NCI-H460 (cell line): ENCODE measurements at regions not wholly inside any gene's neighbourhood (a gene's known extent, or its start where the extent isn't known, plus 50 kb on each side); places are given as distances from the start of the nearest gene placed in this dataset.

Experiments used
- DNase-seq: peaks from one replicate; pipeline ENCODE4 v3.0.0-alpha.2; 2016; ENCODE audit warnings: low read depth; ENCODE audit errors: extremely low read depth

GRCh38 chr7:124515106-124515830, 250.3 kb downstream of the GPR37 start:
- DNase-seq, result no peak

GRCh38 chr7:124514471-124514870, 251.1 kb downstream of the GPR37 start:
- no peak for DNase-seq

DNA sequence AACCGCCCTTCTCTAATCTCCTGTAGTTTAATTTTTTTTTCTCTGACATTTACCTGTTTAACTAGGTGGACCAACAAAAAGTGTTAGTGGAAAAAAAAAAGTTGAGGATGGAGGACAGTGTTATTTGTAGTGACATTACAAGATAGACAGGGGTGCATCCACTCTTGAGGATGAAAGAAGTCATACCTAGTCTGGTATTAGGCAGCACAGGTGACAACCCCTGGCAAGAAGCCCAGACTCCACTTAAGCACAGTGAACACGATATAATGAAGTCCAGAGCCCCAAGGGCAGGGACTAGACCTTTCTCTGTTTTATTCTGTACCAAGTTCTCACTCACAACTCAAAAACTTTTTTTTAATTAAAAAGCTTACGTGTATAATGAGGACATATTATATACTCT, 268.4 kb downstream of the GPR37 start:
- no peak for DNase-seq

- no peak for DNase-seq
Observed at GRCh38 chr7:124489925-124490324, 275.7 kb downstream of the GPR37 start.

- DNase-seq, result no peak
Observed at GRCh38 chr7:124489082-124489819, 276.3 kb downstream of the GPR37 start.

DNA sequence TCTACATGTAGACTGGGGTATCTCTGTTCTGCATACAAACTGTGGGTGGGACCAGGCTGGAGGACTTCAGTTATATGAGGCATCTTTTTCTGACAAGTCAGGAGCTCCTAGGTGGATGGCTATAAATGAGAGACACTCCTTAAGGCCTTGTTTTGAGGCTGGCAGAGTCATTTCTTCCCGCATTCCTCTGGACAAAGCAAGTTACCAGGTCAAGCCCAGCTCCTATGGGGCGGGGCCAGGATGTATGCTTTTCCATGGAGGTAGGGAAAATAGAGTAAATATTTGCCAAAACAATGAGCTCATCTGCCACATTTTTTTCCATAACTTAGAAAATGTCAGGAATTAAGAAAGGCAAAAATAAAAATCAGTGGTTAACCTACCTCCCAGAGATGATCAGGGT, 283.4 kb downstream of the GPR37 start:
- DNase-seq, result no peak

DNA sequence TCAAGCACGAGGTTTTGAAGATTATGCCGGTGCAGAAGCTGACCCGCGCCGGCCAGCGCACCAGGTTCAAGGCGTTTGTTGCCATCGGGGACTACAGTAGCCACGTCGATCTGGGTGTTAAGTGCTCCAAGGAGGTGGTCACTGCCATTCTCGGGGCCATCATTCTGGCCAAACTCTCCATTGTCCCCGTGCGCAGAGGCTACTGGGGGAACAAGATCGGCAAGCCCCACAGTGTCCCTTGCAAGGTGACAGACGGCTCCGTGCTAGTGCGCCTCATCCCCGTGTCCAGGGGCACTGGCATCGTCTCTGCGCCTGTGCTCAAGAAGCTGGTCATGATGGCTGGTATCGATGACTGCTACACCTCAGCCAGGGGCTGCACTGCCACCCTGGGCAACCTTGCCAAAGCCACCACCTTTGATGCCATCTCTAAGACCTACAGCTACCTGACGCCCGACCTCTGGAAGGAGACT, 284.7 kb downstream of the GPR37 start:
- no peak for DNase-seq

DNA sequence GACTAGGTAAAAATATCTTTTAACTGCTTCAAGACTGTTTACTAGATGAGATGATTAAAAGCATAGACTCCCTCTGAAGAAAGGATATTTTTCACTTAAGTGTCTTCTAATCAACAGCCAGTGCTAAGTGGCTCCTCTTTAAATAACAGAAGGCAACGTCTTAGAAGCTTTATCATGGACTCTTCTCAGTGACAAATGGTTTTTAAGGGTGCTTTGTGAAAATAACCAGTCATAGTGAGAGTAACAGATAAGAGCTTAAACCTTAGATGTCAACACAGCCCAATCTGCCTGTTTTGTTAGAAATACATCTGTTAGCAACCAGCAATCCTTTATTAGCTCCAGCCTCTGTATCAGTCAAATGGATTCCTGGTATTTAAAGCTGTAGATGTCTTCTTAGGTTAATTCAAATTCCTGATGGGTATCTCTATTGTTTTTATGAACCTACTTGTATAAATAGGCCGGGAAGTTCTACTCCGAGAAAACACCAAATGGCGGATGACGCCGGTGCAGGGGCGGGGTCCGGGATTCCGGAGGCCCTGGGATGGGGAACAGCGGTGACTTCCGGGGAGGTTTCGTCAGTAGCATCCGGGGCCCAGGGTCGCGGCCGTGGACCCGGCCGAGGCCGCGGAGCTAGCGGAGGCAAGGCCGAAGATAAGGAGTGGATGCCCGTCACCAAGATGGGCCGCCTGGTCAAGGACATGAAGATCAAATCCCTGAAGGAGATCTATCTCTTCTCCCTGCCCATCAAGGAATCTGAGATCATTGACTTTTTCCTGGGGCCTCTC, 285.4 kb downstream of the GPR37 start:
- DNase-seq, result no peak

DNA sequence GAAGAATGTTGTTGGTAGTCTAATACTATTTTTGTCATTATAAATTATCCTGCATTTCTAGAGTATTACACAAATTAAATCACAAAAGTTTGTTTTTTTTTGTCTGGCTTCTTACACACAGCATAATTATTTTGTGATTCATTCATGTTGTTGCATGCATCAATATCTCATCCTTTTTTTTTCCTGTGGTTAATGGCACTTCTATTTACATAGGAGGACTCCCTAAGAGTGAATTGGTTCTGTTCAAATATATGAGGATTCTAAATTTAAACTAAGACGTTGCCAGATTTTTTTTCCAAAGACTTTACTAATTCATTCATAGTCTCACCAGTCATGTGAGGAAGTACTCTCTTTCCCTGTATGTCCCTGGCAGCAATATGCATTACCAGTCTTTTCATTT, 303.3 kb downstream of the GPR37 start:
- no peak for DNase-seq

DNA sequence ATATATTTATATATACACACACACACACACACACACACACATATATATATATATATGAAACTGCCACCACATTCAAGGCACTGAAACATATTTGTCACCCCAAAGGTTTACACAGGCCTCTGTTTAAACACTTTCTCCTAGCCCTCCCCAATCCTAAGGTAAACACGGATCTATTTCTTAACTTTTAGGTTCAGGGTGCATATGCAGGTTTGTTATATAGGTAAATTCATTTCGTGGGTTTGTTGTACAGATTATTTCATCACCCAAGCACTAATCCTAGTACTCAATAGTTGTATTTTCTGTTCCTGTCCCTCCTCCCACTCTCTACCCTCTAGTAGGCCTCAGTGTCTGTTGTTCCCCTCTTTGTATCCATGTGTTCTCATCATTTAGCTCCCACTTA, 305.0 kb downstream of the GPR37 start:
- no peak for DNase-seq

GRCh38 chr7:124460056-124460450, 305.5 kb downstream of the GPR37 start:
- DNase-seq, result no peak

- DNase-seq, result no peak
Observed at GRCh38 chr7:124459101-124460055, 306.2 kb downstream of the GPR37 start.

DNA sequence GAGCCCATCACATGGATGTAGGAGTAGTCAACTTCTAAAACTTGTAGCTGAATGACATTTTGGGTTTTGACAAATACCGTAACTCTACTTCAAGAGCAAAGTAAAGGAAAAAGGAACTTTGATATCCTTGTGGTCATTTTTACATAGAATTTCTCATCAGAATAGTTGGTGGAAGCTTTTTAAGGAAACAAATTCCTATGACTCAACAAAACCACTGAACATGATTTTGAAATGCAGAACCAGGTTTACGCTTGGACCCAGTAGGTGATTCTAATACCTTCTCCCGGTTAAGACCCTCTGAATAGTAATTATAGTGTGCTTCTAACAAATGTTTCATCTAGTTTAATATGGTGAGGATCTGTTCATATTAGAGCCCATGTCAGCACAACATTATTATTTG, 307.8 kb downstream of the GPR37 start:
- no peak for DNase-seq

DNA sequence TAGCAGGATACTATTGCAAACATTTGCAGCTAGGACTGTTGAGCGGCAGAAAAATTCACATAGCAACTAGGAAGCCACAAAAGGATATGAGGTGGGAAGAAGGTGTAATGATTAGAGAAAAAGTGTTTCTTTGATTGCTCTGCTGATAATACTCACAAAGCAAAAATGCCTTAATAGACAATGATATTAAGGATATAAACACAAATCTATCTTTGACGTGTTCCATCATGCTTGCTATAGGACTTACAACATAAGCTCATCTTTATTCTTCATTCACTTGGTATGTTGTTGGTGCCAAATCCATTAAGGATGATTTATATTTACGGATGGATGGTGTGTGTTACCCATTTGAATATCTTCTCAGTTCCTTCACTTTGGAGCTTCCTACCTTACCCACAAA, 309.3 kb downstream of the GPR37 start:
- DNase-seq, result no peak

DNA sequence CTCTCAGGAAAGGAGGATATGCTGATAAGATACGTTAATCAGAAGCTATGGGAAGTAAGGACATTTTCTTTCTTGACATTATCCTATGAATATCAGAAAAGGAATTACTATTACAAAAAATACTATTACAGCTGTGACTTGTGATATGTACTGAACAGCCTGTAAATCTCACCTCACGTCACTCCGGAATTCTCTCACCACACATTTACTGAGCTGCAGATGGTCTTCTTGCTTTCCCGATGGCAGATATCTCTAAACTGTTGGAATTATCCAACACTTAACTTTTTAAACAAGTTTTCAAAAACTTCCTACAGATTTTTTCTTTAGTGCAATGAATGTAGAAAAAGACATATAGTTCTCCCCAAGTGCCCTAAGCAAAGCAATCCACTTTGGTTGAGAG, 313.4 kb downstream of the GPR37 start:
- no peak for DNase-seq

GRCh38 chr7:124449896-124450295, 315.7 kb downstream of the GPR37 start:
- DNase-seq, result no peak

GRCh38 chr7:124444696-124445480, 320.7 kb downstream of the GPR37 start:
- DNase-seq, result no peak

DNA sequence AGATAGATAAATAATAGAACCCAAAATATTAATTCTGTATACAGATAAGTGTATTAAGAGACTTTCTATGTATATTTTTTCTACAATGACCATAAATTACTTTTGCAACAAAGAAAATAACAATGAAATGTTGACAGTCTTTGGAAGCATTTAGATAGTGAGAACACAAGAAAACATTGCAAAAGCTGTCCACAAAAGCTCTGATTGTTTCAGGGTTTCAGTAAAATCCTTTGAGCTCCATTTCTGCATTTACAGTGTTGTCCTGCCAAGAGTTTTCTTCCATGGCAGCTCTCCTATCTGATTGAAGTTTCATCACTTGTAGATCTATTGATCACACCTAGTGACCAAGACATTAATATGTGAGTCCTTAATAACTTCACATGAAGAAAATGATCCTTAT, 321.8 kb downstream of the GPR37 start:
- no peak for DNase-seq

DNA sequence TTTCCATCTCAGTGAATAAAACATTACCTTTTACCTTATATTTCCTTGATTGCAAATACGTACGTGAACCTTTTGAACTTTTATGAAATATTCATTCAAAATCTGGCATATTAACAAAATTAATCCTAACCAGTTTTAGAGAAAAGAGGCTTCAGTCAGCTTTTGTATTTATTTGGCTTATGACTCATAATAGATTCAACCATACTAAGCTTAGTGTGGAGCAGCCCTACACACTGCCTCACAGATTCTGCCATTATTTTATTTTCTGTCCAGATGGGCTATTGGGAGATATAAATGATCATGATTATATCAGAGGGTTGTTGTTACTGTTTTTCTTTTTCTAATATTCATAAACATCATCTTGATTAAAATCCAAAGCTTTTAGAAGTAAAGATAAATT, 325.5 kb downstream of the GPR37 start:
- no peak for DNase-seq
